ENCODE measurements at regions not wholly inside any gene's neighbourhood (a gene's known extent, or its start where the extent isn't known, plus 50 kb on each side); places are given as distances from the start of the nearest gene placed in this dataset.

DNA sequence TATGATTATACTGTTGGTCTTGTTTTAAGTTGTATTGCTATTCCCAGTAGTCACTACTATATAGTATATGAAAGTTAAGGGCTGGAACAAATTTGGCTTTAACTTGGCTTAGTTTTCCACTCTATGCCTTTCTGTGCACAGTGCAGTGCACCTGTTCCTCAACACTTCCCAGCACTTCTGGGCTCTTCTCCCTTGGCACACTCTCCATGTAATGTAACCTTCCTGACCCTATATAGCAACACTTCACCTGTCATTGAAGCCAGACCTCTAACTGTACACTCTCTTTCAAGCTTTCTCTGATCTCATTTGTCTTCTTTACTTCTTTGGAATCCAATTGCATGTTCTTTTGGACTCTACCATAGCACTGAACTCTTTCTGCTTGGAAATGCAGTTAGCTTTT is 83.9 kb upstream of the SMIM30 start:
- TF ChIP-seq EP300 (IDR thresholded peaks at IDR 0.05) (no peak), POLR2A (IDR thresholded peaks at IDR 0.05) (no peak)
- TF ChIP-seq, protein P1, sequence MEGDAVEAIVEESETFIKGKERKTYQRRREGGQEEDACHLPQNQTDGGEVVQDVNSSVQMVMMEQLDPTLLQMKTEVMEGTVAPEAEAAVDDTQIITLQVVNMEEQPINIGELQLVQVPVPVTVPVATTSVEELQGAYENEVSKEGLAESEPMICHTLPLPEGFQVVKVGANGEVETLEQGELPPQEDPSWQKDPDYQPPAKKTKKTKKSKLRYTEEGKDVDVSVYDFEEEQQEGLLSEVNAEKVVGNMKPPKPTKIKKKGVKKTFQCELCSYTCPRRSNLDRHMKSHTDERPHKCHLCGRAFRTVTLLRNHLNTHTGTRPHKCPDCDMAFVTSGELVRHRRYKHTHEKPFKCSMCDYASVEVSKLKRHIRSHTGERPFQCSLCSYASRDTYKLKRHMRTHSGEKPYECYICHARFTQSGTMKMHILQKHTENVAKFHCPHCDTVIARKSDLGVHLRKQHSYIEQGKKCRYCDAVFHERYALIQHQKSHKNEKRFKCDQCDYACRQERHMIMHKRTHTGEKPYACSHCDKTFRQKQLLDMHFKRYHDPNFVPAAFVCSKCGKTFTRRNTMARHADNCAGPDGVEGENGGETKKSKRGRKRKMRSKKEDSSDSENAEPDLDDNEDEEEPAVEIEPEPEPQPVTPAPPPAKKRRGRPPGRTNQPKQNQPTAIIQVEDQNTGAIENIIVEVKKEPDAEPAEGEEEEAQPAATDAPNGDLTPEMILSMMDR (IDR thresholded peaks at IDR 0.05), result no peak

GRCh38 chr7:113200281-113200680 is 81.9 kb upstream of the SMIM30 start:
- WGBS, 3 donors, result 66 to 79% (median 73%) methylated on average over 2 of the region's 2 CpGs
- no peak for DNase-seq
- Histone ChIP-seq H3K9me3 (no peaks in the 10 kb centered on the region), H3K27ac (no peak overlapping the region), H3K4me1 (ENCODE audit: insufficient read depth) (no peaks in the 10 kb centered on the region), H3K27me3 (no peaks in the 10 kb centered on the region), H3K36me3 (no peaks in the 10 kb centered on the region), H3K4me3 (no peak overlapping the region)
- TF ChIP-seq, protein P1 (IDR thresholded peaks at IDR 0.05), result no peak
- no peak for TF ChIP-seq POLR2A (IDR thresholded peaks at IDR 0.05)
- no peak for TF ChIP-seq EP300 (IDR thresholded peaks at IDR 0.05)
- intact Hi-C loops (cut with DNase I), result no loop called here

More for the DNA sequence above, 83.9 kb upstream of the SMIM30 start:
- Histone ChIP-seq H3K27ac (no peak overlapping the region), H3K4me1 (ENCODE audit: insufficient read depth) (no peaks in the 10 kb centered on the region), H3K9me3 (no peaks in the 10 kb centered on the region), H3K27me3 (no peaks in the 10 kb centered on the region), H3K36me3 (no peaks in the 10 kb centered on the region), H3K4me3 (no peak overlapping the region)
- intact Hi-C loops (cut with DNase I), result no loop called here
- no peak for DNase-seq

DNA sequence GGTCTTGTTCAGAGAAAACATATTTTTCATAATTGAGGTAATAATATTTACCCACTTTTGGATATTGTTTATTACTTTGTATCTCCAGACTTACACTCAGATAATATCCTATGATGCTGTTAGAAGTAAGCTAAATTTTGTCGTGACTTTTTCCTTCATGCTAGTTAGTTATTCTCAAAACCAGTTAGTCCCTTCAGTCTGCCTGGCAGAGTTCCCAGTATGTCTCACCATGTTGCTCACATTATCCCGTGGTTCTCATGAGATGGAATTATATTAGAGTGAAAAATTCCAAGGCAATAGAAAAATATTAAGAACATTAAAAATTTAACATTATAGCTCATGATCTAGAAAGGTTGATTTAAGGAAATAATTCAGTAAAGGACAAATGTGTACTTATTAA is 81.5 kb upstream of the SMIM30 start:
- H3K4me1 ChIP-seq (ENCODE audit: insufficient read depth), result no peaks in the 10 kb centered on the region
- H3K4me3 ChIP-seq, result no peak overlapping the region
- H3K27me3 ChIP-seq, result no peaks in the 10 kb centered on the region
- TF ChIP-seq, protein P1 (IDR thresholded peaks at IDR 0.05), result no peak
- TF ChIP-seq POLR2A (IDR thresholded peaks at IDR 0.05) (no peak), EP300 (IDR thresholded peaks at IDR 0.05) (no peak)
- no peak for DNase-seq
- H3K9me3 ChIP-seq, result no peaks in the 10 kb centered on the region
- 17 to 46% (median 45%) methylated on average over 2 of the region's 2 CpGs for WGBS, 3 donors
- H3K36me3 ChIP-seq, result no peaks in the 10 kb centered on the region
- no peak overlapping the region for H3K27ac ChIP-seq
- intact Hi-C loops (cut with DNase I), result no loop called here

DNA sequence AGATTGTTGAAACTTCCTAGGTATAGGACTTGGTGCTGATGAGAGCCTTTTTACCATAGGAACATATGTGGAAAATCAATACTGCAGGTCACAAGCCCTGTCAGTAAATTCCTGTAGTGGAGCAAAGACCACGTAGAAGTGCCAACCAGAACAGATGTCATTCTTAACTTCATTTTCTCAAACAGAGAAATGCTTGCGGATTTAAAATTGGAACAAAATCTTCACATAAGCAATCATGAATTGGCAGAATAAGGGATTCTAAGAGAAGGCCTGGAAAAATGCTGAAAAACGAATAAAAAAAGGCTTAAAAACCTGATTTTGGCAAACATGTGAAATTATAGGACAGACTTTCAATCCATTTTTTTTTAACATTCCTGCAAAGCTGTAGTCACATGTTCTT is 80.8 kb upstream of the SMIM30 start:
- no peak for DNase-seq
- no peak overlapping the region for H3K4me3 ChIP-seq
- H3K27me3 ChIP-seq, result no peaks in the 10 kb centered on the region
- WGBS, 3 donors, result 64 to 67% (median 65%) methylated on average over 3 of the region's 3 CpGs
- TF ChIP-seq POLR2A (IDR thresholded peaks at IDR 0.05), result no peak
- TF ChIP-seq, protein P1 (IDR thresholded peaks at IDR 0.05), result no peak
- TF ChIP-seq EP300 (IDR thresholded peaks at IDR 0.05), result no peak
- H3K27ac ChIP-seq, result no peak overlapping the region
- H3K9me3 ChIP-seq, result no peaks in the 10 kb centered on the region
- H3K4me1 ChIP-seq (ENCODE audit: insufficient read depth), result no peaks in the 10 kb centered on the region
- no peaks in the 10 kb centered on the region for H3K36me3 ChIP-seq
- intact Hi-C loops (cut with DNase I), result no loop called here

DNA sequence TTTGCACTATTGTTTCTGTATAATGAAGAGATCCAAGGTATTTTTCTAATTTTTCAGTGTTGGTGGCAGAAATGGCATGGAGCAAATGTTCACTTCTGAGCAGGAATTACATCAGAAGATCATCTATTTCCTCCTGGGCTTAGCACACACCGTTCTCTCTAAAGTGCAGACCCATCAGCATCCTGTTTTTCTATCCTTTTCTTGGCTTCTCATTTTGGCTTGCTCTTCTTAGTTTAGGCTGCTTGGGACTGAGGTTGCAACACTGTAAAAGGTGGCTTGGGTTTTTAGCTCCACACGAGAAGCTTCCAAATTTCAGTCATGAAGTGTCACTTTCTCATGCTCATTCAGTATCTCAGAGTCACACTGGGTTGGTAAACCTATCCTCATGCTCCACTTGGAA is 79.9 kb upstream of the SMIM30 start:
- Histone ChIP-seq H3K9me3 (no peaks in the 10 kb centered on the region), H3K4me1 (ENCODE audit: insufficient read depth) (no peaks in the 10 kb centered on the region), H3K27ac (no peak overlapping the region), H3K27me3 (no peaks in the 10 kb centered on the region), H3K36me3 (no peaks in the 10 kb centered on the region), H3K4me3 (no peak overlapping the region)
- intact Hi-C loops (cut with DNase I), result no loop called here
- 47 to 58% (median 55%) methylated on average over 2 of the region's 2 CpGs for WGBS, 3 donors
- DNase-seq, result no peak
- TF ChIP-seq, protein P1 (IDR thresholded peaks at IDR 0.05), result no peak
- no peak for TF ChIP-seq POLR2A (IDR thresholded peaks at IDR 0.05)
- TF ChIP-seq EP300 (IDR thresholded peaks at IDR 0.05), result no peak
